ENCODE measurements at regions not wholly inside any gene's neighbourhood (a gene's known extent, or its start where the extent isn't known, plus 50 kb on each side); places are given as distances from the start of the nearest gene placed in this dataset.

DNA sequence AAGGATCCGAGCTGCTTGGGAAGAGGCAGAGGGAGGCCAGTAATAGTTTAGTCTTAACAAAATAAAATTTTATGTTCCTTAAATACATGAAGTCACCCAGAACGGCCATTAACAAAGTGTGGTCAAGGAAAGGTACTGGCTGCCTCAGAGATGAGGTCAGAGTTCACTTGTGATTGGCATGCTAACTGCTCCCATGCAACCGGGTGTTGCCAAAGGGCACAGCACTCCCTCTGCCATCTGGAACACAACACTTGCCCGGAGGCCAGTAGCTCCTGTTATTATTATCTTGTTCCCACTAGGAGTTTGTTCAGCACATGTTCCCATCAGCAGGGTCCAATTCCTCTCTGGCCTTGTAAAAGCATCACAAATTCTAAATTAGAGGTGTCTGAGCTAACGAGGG, 207.0 kb downstream of the CYP26B1 start:
- Histone ChIP-seq H3K9me3 (no peaks in the 10 kb centered on the region), H3K4me3 (replicated peaks in 1 of 3) (no peak overlapping the region), H3K27ac (no peak overlapping the region), H3K27me3 (no peaks in the 10 kb centered on the region), H3K36me3 (no peaks in the 10 kb centered on the region), H3K4me1 (peaks cover 0 to 6% of the 10 kb centered on the region in 2 donors)
- intact Hi-C loops (cut with DNase I): no loop called here
- DNase-seq: no peak
- WGBS, 2 donors: 69 to 78% methylated on average over 5 of the region's 5 CpGs
- TF ChIP-seq POLR2A (IDR thresholded peaks at IDR 0.05): no peak
- TF ChIP-seq, protein P1, sequence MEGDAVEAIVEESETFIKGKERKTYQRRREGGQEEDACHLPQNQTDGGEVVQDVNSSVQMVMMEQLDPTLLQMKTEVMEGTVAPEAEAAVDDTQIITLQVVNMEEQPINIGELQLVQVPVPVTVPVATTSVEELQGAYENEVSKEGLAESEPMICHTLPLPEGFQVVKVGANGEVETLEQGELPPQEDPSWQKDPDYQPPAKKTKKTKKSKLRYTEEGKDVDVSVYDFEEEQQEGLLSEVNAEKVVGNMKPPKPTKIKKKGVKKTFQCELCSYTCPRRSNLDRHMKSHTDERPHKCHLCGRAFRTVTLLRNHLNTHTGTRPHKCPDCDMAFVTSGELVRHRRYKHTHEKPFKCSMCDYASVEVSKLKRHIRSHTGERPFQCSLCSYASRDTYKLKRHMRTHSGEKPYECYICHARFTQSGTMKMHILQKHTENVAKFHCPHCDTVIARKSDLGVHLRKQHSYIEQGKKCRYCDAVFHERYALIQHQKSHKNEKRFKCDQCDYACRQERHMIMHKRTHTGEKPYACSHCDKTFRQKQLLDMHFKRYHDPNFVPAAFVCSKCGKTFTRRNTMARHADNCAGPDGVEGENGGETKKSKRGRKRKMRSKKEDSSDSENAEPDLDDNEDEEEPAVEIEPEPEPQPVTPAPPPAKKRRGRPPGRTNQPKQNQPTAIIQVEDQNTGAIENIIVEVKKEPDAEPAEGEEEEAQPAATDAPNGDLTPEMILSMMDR (IDR thresholded peaks at IDR 0.05): no peak

GRCh38 chr2:71939588-71940535, 207.8 kb downstream of the CYP26B1 start:
- TF ChIP-seq, protein P1 (IDR thresholded peaks at IDR 0.05): no peak
- TF ChIP-seq POLR2A (IDR thresholded peaks at IDR 0.05): no peak
- DNase-seq: no peak
- no peaks in the 10 kb centered on the region for H3K36me3 ChIP-seq
- peaks cover 0 to 8% of the 10 kb centered on the region in 2 donors for H3K4me1 ChIP-seq
- no peaks in the 10 kb centered on the region for H3K9me3 ChIP-seq
- no peaks in the 10 kb centered on the region for H3K27me3 ChIP-seq
- no peak overlapping the region for H3K27ac ChIP-seq
- intact Hi-C loops (cut with DNase I): no loop called here
- 73 to 92% methylated on average over 13 of the region's 13 CpGs for WGBS, 2 donors
- no peak overlapping the region for H3K4me3 ChIP-seq (replicated peaks in 1 of 3)

GRCh38 chr2:71938659-71939587, 208.7 kb downstream of the CYP26B1 start:
- Histone ChIP-seq H3K9me3 (no peaks in the 10 kb centered on the region), H3K36me3 (no peaks in the 10 kb centered on the region), H3K27me3 (no peaks in the 10 kb centered on the region), H3K4me1 (peaks cover 0 to 9% of the 10 kb centered on the region in 2 donors), H3K4me3 (replicated peaks in 1 of 3) (no peak overlapping the region), H3K27ac (no peak overlapping the region)
- intact Hi-C loops (cut with DNase I): no loop called here
- DNase-seq: no peak
- no peak for TF ChIP-seq POLR2A (IDR thresholded peaks at IDR 0.05)
- TF ChIP-seq, protein P1 (IDR thresholded peaks at IDR 0.05): no peak
- 82 to 84% methylated on average over 13 of the region's 13 CpGs for WGBS, 2 donors

- H3K9me3 ChIP-seq: no peaks in the 10 kb centered on the region
- H3K27me3 ChIP-seq: no peaks in the 10 kb centered on the region
- intact Hi-C loops (cut with DNase I): no loop called here
- TF ChIP-seq, protein P1 (IDR thresholded peaks at IDR 0.05): no peak
- TF ChIP-seq POLR2A (IDR thresholded peaks at IDR 0.05): no peak
- no peak overlapping the region for H3K27ac ChIP-seq
- H3K36me3 ChIP-seq: no peaks in the 10 kb centered on the region
- no peak overlapping the region for H3K4me3 ChIP-seq (replicated peaks in 1 of 3)
- H3K4me1 ChIP-seq: peaks cover 0 to 9% of the 10 kb centered on the region in 2 donors
- DNase-seq: no peak
- 75 to 78% methylated on average over 1 of the region's 1 CpG for WGBS, 2 donors
These were observed 209.6 kb downstream of the CYP26B1 start for GRCh38 chr2:71938108-71938507.
